ENCODE measurements at regions not wholly inside any gene's neighbourhood (a gene's known extent, or its start where the extent isn't known, plus 50 kb on each side); places are given as distances from the start of the nearest gene placed in this dataset.
"Not testable (repeated sequence)": the region's sequence is repeated elsewhere in the genome, so short reads cannot be mapped to it uniquely, and the experiment has no call there.

- in situ Hi-C loops (cut with HindIII; ENCODE audit: low sequenced_read_pairs), result no loop called here
Measured at GRCh38 chr11:98703779-98704556, 316.8 kb upstream of the CNTN5 start.

- in situ Hi-C loops (cut with HindIII; ENCODE audit: low sequenced_read_pairs), result no loop called here
Measured at GRCh38 chr11:98710026-98710425, 310.7 kb upstream of the CNTN5 start.

GRCh38 chr11:98710986-98711385, 309.8 kb upstream of the CNTN5 start:
- in situ Hi-C loops (cut with HindIII; ENCODE audit: low sequenced_read_pairs), result no loop called here

- in situ Hi-C loops (cut with HindIII; ENCODE audit: low sequenced_read_pairs), result no loop called here
Measured at GRCh38 chr11:98720951-98721350, 299.8 kb upstream of the CNTN5 start.

GRCh38 chr11:98725471-98725870, 295.3 kb upstream of the CNTN5 start:
- in situ Hi-C loops (cut with HindIII; ENCODE audit: low sequenced_read_pairs), result no loop called here

- in situ Hi-C loops (cut with HindIII; ENCODE audit: low sequenced_read_pairs), result no loop called here
Measured at GRCh38 chr11:98728421-98728820, 292.3 kb upstream of the CNTN5 start.

- in situ Hi-C loops (cut with HindIII; ENCODE audit: low sequenced_read_pairs), result no loop called here
Measured at GRCh38 chr11:98729118-98729517, 291.6 kb upstream of the CNTN5 start.

- in situ Hi-C loops (cut with HindIII; ENCODE audit: low sequenced_read_pairs), result no loop called here
Measured at GRCh38 chr11:98732947-98733346, 287.8 kb upstream of the CNTN5 start.

GRCh38 chr11:98733378-98733777, 287.4 kb upstream of the CNTN5 start:
- in situ Hi-C loops (cut with HindIII; ENCODE audit: low sequenced_read_pairs), result not testable (repeated sequence)

GRCh38 chr11:98734686-98735085, 286.1 kb upstream of the CNTN5 start:
- in situ Hi-C loops (cut with HindIII; ENCODE audit: low sequenced_read_pairs), result no loop called here

- in situ Hi-C loops (cut with HindIII; ENCODE audit: low sequenced_read_pairs), result no loop called here
Measured at GRCh38 chr11:98736833-98737232, 283.9 kb upstream of the CNTN5 start.

GRCh38 chr11:98740321-98740720, 280.4 kb upstream of the CNTN5 start:
- in situ Hi-C loops (cut with HindIII; ENCODE audit: low sequenced_read_pairs), result no loop called here

- in situ Hi-C loops (cut with HindIII; ENCODE audit: low sequenced_read_pairs), result not testable (repeated sequence)
Measured at GRCh38 chr11:98763446-98763845, 257.3 kb upstream of the CNTN5 start.

- in situ Hi-C loops (cut with HindIII; ENCODE audit: low sequenced_read_pairs), result no loop called here
Measured at GRCh38 chr11:98766903-98767302, 253.8 kb upstream of the CNTN5 start.

- in situ Hi-C loops (cut with HindIII; ENCODE audit: low sequenced_read_pairs), result not testable (repeated sequence)
Measured at GRCh38 chr11:98770046-98770445, 250.7 kb upstream of the CNTN5 start.

- in situ Hi-C loops (cut with HindIII; ENCODE audit: low sequenced_read_pairs), result no loop called here
Measured at GRCh38 chr11:98771791-98772190, 249.0 kb upstream of the CNTN5 start.

- in situ Hi-C loops (cut with HindIII; ENCODE audit: low sequenced_read_pairs), result no loop called here
Measured at GRCh38 chr11:98772893-98773292, 247.9 kb upstream of the CNTN5 start.

- in situ Hi-C loops (cut with HindIII; ENCODE audit: low sequenced_read_pairs), result no loop called here
Measured at GRCh38 chr11:98793276-98793675, 227.5 kb upstream of the CNTN5 start.

- in situ Hi-C loops (cut with HindIII; ENCODE audit: low sequenced_read_pairs), result no loop called here
Measured at GRCh38 chr11:98798333-98798732, 222.4 kb upstream of the CNTN5 start.

GRCh38 chr11:98800696-98801095, 220.1 kb upstream of the CNTN5 start:
- in situ Hi-C loops (cut with HindIII; ENCODE audit: low sequenced_read_pairs), result no loop called here

- in situ Hi-C loops (cut with HindIII; ENCODE audit: low sequenced_read_pairs), result no loop called here
Measured at GRCh38 chr11:98828986-98829708, 191.6 kb upstream of the CNTN5 start.

GRCh38 chr11:98829971-98830370, 190.8 kb upstream of the CNTN5 start:
- in situ Hi-C loops (cut with HindIII; ENCODE audit: low sequenced_read_pairs), result no loop called here

Data from DLD1 (cell line).